NT2/D1 (cell line): ENCODE measurements at regions not wholly inside any gene's neighbourhood (a gene's known extent, or its start where the extent isn't known, plus 50 kb on each side); places are given as distances from the start of the nearest gene placed in this dataset.

Experiments used
- SUZ12 ChIP-seq: IDR thresholded peaks from 2 replicates; pipeline ENCODE4 v1.6.1; 2011; ENCODE audit not compliant: insufficient read length, insufficient read depth; ENCODE audit errors: extremely low read depth
- YY1 ChIP-seq: IDR thresholded peaks from 2 replicates; pipeline ENCODE4 v1.6.1; 2011; ENCODE audit not compliant: insufficient read length, insufficient read depth
- ZNF274 ChIP-seq: IDR thresholded peaks from 2 replicates; pipeline ENCODE4 v1.6.1; 2011; ENCODE audit warnings: mild to moderate bottlenecking, low read depth, low read length

GRCh38 chr5:135126688-135127438 lies 92.8 kb upstream of the PITX1 start:
- TF ChIP-seq YY1 (no peak), SUZ12 (no peak), ZNF274 (no peak)
